Pulmonary artery endothelial cell (primary cell): ENCODE measurements at regions not wholly inside any gene's neighbourhood (a gene's known extent, or its start where the extent isn't known, plus 50 kb on each side); places are given as distances from the start of the nearest gene placed in this dataset.
"Not testable (repeated sequence)": the region's sequence is repeated elsewhere in the genome, so short reads cannot be mapped to it uniquely, and the experiment has no call there.

Experiments used
- DNase-seq: peaks from one replicate; pipeline ENCODE4 v3.0.0-alpha.2; 2011; ENCODE audit warnings: low read depth, low spot score

DNA sequence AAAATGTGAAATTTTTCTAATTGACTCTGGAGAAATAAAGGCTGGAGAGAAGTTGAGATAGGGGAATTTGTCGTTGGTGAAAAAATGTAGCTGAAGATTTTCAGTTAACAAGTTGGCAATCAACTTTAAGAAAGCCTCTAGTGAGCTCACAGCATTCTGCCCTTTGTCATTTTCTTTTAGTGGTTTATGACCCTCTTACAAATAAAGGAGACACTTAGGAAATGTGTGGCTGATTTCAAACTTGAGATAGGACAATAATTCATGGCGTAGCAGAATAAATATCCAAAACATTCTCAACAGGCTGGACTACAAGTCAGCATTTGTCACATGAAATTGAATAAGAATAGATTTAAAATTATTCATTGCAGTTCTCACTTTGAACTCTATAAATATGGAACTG lies 412.5 kb upstream of the SPHKAP start:
- DNase-seq: no peak

DNA sequence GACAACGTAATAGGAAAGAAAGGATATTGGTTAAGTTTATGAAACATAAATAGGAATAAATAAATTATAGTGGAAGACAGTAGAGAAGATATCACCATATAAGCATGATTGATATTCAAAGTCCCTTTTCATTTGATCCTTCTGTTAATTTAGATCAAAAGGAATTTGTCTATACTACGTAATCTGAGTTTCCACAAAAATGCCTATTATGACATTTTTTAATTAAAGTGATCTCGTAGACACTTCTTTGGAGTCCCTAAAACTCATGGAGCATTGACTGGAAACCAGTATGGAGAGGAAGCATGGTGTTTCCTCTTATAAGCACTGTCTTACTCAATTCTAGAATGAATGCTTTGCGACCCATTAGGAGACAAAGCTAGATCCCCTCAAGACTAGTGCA lies 411.4 kb upstream of the SPHKAP start:
- DNase-seq: no peak

- no peak for DNase-seq
Measured at GRCh38 chr2:228590681-228591080, 409.2 kb upstream of the SPHKAP start.

DNA sequence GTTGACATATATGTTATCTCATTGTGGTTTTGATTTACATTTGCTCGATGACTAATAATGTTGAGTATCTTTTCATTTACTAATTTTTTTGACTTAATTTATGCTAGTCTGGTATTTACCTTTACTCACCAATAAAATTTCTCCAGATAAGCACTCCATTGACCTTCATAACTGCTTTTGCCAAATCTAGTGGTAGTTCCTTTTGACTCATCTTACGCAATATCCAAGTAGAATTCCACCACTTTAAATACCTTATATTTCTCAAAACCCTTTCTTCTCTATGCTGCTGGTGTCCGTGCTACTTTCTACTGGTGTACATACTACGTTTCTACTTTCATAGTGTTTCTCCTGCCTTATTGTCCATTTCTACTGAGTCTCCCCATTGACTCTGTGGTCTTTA lies 407.6 kb upstream of the SPHKAP start:
- DNase-seq: no peak

DNA sequence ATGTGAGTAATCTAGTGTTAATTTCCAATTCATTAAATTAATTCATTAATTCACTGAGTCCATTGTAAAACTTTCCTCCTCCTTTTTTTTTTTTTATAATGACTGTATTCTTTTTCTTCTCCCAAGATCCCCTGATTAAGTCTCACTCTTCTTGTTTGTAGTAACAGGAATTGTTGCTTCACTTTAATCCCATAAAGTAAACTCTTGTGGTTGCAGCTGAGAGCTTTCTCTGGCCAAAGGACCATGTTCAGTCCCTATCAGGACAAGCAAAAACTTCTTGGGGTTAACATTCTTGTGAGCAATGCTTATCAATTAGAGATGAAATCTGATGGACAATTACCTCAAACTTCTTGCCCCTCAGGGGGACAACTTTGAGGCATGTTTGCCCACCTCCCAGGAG lies 400.2 kb upstream of the SPHKAP start:
- no peak for DNase-seq

DNA sequence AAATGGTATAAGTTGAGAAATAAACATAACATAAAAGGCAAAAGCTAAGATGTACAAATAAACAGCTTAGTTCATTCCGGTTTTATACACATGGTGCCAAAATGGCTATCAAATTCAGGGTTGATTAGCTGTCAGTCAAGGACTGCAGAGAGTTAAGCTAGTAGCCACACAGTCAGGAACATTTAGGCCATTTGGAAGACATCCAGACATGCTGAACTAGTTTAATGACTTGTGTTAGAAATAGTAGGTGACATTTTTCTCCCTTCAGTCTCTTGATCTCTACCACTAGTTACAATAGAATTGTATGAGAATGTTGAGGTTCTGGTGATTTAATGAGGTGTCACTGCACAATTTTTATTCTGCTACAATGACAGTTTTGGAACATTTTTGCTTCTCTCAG lies 394.4 kb upstream of the SPHKAP start:
- no peak for DNase-seq

- DNase-seq: not testable (repeated sequence)
Measured at GRCh38 chr2:228568275-228568674, 386.8 kb upstream of the SPHKAP start.

- no peak for DNase-seq
Measured at GRCh38 chr2:228561816-228562215, 380.3 kb upstream of the SPHKAP start.

- DNase-seq: no peak
Measured at GRCh38 chr2:228559774-228560415, 378.4 kb upstream of the SPHKAP start.

DNA sequence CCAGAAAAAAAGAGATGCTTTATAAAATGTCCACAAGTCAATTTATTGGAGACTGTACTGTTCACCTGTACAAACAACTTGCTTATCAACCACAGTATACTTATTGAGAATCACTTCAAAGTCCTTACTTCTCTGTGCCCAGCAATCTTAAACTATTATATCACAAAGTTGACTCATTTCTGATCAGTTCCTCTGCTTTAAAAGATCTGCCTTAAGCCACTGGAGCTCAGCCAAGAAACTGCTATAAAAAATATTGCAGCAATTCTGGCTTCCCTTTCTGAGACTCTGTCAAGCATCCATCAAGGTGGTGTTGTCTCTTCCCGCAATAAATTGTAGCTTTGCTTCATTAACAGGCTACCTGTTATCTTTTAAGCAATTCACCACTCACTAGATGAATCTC lies 375.2 kb upstream of the SPHKAP start:
- no peak for DNase-seq

DNA sequence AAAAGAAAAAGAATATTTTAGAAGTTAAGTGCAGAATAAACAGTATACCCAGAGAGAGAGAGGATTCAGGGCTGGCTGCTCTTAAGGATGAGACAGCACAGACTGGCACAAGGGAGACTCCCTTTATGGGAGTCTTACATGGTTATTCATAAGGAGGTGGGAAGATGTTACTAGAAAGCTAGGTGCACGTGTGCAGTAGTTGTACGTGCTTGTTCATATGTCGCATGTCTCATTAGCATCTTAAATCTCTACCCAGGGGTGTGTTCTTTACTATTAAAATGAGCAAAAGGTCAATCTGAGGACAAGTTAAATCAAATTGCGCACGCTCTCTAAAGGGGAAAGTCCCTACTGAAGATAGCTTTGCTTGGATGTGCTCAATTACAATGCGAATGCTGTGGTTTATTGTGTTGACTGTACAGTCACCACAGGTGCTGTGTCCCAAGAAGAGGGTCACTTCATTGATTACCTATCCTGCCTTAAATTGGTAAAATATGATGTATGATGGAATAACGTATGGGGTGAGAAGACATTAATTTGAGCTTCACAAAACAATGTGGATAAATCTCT lies 368.0 kb upstream of the SPHKAP start:
- DNase-seq: no peak

DNA sequence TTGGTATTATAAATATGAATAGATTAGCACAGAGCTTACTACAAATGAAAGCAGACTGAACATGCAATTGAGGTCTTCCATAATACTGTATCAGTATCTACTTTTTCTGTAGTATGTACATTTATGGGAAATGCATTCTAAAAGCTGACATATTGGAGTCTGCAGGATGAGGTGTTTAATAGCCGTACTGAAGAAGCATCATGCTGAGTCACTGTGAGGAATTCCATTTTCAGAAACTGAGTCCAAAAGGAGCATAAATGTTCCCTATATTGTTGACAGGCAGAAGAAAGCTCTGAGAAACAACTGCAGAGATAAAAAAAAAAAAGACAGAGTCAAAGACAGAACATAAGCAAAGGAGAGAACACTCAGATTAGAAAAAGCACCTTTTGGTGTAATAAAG lies 366.7 kb upstream of the SPHKAP start:
- no peak for DNase-seq

DNA sequence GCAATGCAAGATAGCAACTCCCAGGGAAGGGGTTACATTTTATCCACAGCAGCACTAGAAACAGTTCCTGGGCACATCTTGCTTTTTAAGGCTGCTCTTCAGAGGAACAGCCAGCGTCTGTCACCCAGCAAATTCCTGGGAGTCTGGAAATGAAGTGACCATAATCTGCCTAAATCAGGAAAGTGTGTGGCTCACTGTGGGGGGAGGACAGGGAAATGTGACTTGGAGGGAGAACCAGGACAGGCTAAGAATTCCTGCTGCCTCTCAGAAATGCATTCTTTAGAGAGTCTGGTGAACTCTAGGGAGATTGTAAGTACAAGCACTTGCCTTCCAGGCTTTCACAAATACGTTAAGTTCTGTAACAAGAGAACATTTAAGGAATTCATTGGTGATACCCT lies 364.3 kb upstream of the SPHKAP start:
- DNase-seq: no peak

DNA sequence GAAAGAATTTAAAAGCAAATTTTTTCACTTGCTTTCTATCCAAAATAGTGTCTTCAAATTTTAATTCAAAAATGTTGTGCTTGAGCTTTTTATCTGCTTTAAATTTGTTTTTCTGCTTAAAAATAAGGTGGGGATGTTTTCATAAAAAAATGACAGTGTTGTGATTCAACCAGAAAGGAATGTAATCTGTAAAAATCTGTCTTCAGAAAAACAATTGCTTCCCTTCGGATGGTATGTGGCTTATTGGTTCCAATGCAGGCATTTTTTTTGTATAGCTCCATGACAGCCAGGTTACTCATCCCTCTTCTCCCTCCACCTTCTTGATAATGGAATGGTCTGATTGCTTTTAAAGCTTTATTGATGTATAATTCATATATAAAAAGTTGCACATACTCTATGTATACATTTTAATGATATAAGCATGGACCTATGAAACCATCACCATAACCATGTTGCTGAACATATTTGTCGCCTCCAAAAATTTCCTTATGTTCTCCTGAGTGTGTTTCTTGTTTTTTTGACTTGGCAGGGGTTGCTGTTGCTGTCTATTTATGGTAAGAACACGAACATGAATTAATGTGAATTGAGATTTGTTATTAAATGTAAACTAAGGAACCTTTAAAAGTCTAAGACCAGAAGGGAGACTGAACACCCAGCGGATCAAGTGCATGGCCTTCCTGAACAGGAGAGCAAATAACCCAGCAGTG lies 363.7 kb upstream of the SPHKAP start:
- DNase-seq: peak; percentile 22

DNA sequence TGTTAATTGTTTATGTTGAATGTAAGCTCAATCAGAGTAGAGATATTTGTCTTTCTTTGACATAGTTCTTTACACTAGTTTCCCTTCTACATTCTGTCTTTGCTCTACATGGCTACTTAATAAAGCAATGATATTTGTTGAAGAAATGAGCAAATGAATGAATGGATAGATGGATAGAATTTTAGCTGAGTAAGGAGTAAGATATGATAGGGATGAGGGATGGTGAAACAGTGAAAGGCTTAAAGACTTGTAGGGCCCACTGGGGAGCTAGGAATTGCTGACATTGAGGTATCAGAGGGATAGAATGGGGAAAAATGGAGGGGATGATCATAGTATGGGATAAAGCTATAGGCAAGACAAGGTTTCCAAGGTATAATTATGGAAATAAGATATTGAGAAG lies 361.6 kb upstream of the SPHKAP start:
- DNase-seq: no peak

GRCh38 chr2:228542277-228542676 lies 360.8 kb upstream of the SPHKAP start:
- no peak for DNase-seq

- no peak for DNase-seq
Measured at GRCh38 chr2:228541789-228542188, 360.3 kb upstream of the SPHKAP start.

DNA sequence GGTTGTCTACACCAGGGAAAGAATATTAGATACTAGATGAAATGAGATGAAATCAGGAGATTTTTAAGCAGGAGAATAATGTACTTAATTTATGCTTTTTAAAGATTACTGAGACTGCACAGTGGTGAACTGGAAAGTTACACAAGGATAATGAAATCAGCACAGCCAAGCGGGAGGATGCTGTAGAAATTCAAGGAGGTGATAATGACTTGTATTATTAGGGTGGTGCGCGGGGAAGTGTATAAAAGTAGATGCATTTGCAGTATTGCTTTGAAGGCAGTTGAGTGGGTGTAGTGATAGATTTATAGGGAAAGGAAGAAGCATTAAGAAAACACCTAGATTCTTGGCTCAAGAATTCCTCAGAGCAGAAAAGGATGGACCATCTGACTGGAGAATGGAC lies 359.5 kb upstream of the SPHKAP start:
- DNase-seq: no peak

GRCh38 chr2:228535396-228535795 lies 353.9 kb upstream of the SPHKAP start:
- DNase-seq: no peak

DNA sequence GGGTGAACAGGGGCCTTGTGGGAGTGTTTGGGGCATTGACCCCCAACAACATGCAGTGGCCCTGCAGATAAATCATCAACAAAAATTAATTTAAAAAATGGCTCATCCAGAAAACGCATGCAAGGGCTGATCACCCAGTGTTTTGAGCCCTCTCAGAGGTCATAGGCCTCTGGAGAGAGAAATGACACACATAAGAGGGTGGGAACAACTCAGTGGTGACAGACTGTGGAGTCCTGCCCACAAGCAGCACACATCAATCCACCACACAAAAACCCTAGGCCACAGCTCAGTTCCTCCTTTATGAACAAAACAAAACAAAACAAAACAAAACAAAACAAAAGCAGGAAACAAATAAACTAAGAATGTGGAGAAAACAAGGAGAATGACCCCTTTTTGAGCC lies 351.7 kb upstream of the SPHKAP start:
- no peak for DNase-seq

DNA sequence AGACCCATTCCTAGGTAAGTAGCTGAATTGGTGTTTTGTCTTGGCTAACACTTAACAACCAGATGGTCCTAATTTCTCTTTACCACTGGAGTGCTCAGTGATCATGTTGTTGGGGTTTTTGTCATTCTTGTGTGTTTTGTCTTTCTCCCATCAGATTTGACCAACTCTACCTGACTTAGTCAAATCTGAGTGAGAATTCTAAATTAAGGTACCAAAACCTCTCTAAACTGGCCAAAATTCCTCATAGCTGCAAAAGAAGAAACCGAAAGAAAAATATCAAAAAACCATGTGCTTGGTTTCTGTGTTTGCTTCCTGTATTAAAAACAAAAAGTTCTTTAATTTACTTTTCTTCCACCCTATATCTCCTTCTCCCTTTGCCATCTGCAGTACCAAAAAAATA lies 350.7 kb upstream of the SPHKAP start:
- no peak for DNase-seq

GRCh38 chr2:228527197-228527881 lies 345.9 kb upstream of the SPHKAP start:
- DNase-seq: no peak

GRCh38 chr2:228526687-228527086 lies 345.2 kb upstream of the SPHKAP start:
- no peak for DNase-seq
